HG03045 (cell line): ENCODE measurements at regions not wholly inside any gene's neighbourhood (a gene's known extent, or its start where the extent isn't known, plus 50 kb on each side); places are given as distances from the start of the nearest gene placed in this dataset.
"Not testable (repeated sequence)": the region's sequence is repeated elsewhere in the genome, so short reads cannot be mapped to it uniquely, and the experiment has no call there.

ENCODE experiments used
- ATAC-seq: cut with Tn5 transposase; IDR thresholded peaks from one replicate; pipeline ENCODE4 v1.9.1; 2021; ENCODE audit warnings: mild to moderate bottlenecking, moderate library complexity; ENCODE audit not compliant: unreplicated experiment

DNA sequence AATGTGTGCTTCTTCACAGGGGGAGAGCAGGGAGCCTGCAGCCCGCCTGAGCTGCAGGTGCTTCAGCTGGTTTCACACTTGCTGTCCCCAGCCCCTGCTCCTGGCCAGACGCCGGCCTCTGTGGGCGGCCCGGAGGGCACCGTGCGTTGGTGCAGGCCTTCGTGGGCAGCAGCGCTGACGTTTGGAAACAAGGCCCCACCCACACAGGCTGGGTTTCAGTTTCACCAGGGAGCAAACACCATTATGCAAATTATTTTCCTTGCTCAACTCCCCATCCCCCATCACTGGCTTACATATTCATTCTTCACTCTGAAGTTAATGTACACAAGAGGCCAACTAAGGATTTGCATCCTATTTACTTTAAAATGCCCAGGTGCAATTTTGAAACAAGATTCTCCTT, 343.2 kb downstream of the BCL2L11 start:
- ATAC-seq = peak; percentile 88

DNA sequence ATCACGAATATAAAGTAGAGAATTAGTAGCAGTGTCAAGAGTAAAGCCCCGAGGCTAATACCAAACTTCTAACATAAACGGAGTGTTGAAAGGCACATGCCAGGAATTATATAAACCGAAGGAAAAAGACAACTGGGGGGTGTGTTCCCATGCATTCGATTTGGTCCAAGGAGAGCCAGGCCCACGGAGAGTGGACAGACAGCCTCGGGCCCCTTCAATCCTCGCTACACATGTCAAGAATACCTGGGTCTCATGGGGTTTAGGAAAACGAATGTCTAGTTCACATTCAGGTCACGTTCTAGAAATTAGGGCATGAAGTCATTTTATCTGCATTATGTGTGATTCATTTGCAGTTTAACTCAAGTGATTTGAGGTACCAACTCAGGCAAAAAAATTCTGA, 343.7 kb downstream of the BCL2L11 start:
- not testable (repeated sequence) for ATAC-seq

DNA sequence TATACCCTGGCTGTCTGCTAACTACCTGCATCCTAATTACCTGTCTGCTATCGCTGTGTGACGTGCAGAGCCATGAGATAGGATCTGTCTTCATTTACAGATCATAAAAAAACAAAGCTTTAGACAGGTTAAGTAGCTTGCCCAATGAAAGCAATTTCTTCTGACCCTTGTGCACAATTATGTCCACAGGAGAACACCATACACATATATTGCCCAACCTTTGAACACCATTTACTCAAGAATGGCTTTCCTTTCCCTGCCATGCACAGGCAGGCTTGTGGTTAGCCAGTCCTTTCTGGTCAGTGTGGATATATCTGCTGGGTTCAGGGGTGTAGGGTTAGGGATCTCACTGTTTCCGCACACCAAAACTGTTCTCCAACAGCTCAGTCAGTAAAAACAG, 344.8 kb downstream of the BCL2L11 start:
- not testable (repeated sequence) for ATAC-seq

DNA sequence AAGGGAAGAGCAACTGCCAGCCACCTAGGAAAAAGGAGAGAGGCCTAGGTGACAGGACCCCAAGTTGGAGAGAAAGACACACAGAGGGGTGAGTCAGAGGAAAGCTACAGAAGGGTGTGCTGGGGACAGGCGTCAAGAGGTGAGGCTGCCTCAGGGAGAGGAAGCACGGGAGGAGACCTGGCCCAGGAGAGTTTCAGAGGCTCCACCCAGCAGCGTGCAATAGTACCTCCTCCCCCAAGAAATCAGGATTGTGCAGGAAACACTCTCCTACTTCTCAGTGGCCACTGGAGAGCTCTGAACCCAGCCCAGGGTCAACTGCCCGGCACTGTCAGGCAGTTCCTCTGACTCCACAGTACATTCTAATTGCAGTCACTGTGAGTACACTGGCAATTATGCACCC, 346.0 kb downstream of the BCL2L11 start:
- ATAC-seq = not testable (repeated sequence)

DNA sequence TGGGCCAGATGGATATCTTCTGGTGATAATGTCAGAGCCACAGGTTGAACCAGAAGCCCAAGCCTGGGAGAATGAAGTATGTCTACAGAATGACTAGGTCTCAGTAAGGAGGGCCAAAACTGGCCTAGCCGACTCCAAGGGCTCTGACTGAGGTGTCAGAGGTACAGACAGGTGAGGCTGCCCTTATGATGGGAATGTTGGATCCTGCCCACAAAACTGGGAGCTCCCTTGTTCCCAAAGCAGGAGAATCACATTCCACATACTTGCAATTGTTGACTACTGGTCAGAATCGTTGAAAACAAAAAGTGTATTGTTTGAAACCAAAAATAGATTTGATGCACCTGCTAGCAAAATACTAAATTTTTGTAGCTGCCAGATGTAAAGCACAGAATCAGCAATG, 350.2 kb downstream of the BCL2L11 start:
- not testable (repeated sequence) for ATAC-seq

DNA sequence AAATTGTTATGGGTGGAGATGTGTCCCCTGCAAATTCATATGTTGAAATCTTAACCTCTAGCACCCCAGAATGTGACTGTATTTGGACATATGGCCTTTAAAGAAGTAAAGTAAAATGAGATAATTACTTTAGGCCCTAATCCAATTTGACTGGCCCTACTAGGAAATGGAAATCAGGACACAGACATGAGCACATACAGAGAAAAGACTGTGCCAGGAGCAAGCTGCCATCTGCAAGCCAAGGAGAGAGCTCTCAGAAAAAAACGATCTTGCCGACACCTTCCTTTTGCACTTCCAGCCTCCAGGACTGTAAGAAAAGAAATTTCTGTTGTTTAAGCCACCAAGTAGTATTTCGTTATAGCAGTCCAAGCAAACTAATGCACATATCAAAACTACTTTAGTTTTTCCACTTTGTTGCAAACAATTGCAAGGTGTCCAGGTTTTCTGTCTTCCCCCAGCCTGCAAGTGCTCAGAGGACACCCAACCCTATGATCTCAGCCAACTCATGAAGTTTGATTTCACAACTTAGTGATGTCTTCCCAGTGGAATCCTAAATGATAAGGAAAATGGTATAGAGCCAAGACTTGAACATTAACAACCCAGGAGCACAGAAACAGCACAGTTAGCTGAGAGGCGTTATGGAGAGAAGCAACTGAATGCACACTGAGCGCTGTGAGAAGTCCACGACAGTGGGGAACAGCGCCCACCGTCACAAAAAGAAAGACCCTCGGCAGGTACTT, 351.2 kb downstream of the BCL2L11 start:
- ATAC-seq = not testable (repeated sequence)

DNA sequence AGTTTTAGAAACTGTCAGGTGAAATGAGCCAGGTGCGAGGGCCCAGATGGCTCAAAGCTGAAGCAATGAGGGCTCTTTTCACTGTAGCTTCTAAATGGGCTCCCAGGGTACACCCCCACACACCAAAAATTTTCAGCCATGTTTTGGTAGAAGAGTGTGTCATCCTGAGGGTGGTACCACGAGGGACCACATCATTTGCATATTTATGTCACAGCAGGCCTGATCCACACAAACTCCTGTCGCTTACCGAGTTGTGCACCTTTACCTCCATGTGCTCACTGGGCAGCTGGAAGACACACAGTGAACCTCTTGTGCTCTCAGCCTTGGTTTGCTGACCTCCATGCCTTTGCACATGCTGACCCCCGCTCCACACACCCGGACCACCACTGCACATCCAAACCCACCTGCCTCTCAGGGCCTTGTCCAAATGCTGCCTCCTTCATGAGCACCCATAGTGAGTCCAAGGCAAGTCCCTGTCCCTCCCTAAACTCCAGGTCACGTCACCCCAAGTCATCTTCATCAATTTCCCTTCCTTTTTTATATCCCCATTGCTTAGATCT, 352.2 kb downstream of the BCL2L11 start:
- not testable (repeated sequence) for ATAC-seq

DNA sequence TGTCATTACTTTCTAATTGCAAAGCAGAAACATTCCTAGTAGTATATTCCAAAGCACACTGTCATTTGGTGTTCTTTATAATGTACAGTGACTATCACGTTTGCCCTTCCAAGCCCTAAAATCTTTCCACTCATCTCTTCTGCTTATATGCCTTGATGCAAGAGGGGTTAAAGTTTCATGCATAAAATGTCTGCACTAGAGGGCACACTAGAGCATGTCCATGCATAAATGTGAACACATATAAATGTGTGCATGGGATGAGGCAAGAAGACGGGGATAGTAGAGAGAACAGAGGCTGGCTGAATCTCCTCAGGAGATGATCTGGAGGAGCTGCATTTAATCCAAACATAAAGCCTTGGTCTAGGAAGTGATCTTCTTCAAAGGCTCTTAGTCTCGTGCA, 352.8 kb downstream of the BCL2L11 start:
- not testable (repeated sequence) for ATAC-seq

DNA sequence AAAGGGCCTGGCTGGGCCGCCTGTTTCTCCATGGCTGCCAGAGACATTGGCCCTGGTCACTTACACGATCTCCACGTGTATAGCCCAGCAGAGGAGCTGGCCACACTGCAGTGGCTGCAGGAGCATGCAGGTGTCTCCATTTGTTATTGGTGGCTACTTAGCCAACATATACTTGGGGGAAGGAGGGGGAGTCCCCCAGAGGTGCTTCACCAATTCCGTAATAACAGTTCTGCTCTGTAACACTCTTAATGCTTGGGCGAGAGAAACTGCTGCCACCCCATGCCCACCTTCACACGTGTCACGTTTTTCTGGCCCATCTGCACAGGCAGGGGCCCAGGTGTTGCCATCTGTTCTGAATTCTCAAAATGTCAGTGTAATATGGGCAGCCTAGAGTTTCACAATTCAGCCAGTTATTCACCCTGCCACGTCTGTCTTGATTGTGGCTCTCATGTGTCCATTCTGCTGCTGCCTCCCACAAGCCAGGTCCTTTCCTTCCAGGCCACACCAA, 353.5 kb downstream of the BCL2L11 start:
- not testable (repeated sequence) for ATAC-seq

DNA sequence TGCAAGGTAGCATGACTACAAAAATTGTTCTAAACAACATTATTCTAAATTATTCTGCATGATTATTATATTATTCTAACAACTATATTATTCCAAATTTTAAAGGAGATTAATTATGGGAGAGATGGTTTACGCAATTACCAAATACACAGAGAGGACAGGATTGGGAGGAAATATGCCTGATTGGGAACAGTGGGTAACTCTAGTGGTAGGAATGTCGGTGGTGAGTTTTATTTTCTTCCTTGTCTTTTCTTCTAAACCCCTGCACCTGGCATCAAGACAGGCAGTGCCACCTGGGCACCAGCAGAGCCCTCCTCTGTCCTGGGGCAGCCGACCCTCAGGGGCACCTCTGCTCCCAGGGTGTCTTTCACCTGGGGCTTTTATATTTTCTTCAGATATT, 357.6 kb downstream of the BCL2L11 start:
- ATAC-seq = not testable (repeated sequence)

DNA sequence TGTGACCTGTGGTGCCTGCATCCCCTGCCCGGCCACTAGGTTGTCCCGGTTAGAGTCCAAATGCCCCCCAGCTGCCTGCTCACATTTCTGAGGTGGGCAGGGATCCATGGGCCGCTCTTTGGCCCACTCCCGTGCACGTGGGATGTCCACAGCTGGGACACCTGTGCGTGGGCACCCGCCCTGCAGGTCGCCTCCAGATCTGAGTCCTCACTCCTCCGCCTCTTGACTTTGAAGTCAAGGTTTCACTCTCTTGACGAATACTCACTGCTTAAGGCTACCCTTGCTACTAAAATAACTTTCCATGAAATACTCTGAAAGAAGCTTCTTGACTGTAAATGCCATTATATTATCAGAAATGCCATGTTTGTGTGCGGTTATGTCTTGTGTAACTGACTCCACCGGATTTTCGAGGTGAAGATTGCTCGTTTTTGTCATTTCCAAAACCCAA, 358.2 kb downstream of the BCL2L11 start:
- ATAC-seq = peak; percentile 53

DNA sequence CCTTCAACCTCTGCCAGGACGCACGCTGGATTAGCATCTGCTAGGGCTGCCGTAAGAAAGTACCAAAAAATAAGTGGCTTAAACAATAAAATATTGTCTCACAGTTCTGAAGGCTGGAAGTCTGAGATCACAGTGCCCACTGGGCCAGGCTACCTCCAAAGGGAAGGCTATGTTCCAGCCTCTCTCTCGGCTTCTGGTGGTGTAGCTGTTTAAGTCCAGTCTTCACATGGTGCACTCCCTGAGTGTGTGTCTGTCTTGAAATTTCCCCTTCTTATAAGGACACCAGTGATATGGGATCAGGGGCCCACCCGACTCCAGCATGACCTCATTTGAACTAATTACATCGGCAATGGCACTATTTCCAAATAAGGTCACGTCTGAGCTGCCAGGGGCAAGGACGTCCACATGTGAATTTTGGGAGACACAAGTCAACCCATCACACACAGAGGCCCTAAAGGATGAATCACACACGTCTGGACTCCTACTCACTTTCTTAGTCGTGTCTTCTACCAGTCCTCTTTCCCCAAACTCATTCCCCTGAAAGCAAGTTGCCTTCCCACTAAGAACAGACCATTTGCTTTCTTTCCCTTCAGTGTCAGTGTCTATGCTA, 359.4 kb downstream of the BCL2L11 start:
- not testable (repeated sequence) for ATAC-seq

DNA sequence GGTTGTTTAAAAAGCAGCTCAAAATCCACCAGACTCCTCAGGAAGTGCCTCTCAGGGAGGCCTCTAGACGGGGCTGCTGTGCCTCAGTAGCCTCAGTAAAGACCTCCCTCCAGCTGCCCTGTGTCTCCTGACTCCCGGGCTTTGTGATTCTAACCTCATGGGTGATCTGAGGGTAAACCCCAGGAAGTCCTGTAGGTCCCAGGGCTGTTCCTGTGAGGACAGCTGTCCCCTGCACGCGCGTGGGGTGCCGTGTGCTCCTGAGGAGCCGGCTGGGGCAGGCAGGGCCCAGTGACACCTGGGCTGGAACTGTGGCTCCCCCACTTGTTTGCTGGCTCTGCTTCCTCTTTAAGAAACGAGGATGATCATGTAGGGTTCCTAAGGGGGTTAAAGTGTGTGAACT, 359.9 kb downstream of the BCL2L11 start:
- ATAC-seq = not testable (repeated sequence)

DNA sequence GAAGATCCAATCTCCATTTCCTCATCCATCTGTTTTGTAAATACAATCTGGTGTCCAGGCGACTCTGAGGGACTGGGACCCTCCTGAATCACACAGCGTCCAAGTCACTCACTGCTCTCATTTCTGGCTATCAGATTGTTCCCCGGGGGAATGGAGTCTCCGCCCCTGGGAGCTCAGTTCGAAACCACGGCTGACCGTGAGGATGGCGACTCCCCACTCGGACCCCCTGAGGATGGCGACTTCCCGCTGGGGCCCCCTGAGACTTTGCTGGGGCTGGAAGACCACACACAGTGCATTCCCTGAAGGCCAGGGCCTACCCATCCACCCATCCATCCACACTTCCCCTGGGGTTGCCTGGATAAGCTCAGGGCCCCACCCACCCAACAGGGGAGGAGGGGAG, 360.5 kb downstream of the BCL2L11 start:
- not testable (repeated sequence) for ATAC-seq

DNA sequence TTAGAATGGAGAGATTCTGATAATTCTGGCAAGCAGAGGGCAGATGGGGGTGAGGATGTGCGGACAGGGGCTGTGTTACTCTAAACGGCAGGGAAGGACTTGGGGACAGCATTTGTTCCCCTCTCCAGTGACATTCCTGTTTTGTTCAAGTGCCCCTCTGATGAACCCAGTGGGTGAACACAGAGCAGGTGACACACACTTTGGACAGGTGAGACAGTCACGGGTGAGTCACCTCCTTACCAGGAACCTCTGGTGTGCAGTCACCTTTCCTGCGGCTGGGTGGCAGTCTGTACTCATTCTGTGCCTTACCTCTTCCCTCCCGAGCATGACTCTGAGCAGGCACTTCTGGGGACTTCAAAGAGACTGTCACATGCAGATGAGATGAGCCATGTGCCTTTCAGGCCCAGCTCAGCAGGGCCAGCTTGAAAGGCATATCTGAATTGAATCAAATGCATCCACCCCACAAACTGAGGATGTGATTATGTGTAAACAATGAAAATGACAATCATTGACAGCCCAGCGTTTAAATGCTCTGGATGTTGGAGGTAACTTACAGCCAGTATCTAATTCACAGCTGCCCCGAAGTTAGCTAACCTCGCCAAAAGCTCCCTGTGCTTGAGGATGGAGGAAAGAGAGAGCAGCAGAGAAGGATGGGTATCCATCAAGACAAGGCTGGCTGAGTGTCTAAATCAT, 362.4 kb downstream of the BCL2L11 start:
- peak; percentile 52 for ATAC-seq

DNA sequence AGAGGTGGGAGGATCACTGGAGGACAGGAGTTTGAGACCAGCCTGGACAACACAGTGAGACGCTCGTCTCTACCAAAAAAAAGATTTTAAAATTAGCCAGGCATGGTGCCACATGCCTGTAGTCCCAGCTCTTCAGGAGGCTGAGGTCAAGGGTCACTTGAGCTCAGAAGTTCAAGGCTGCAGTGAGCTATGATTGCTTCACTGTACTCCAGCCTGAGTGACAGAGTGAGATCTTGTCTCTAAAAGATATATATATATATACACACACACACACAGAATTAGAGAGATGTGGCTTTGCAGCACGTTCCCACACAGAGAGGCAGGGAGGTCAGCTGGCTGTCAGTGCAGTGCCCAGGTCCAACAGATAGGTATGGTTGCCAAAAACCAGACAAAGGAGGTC, 363.4 kb downstream of the BCL2L11 start:
- not testable (repeated sequence) for ATAC-seq

DNA sequence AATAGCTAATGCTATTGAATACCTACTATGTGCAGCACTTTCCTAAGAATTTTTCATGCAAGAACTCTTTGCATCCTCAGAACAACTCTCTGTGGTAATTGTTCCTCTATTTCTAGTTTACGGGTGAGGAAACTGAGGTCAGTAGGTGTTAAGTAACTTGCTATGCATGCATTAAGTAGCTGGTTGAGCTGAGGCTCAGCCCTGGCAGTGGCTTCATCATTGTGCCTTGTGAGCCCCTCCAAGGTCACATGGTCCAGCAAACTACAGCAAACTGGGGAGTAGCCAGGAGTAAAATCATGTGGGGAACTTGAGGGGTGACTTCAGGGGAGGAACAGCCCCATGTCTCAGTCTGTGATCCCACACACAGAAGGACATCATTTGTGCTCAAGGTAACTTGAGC, 365.2 kb downstream of the BCL2L11 start:
- not testable (repeated sequence) for ATAC-seq

DNA sequence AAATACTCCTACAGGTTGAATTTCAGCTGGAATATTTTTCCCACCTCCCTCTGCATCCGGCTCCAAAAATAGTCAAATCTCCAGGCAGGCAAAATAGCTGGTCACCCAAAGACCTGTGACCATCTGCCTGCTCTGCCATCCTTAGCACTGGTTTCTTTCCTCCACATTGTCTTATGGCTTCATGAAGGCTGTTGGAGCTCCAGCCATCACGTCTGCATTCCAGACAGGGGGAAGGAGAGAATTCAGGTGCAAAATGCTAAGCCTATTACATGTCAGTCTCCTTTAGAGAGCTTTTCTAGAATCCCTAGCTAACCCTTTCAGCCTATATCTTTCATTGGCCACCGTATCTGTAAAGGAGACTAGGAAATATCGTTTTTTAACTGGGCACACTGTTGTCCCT, 367.7 kb downstream of the BCL2L11 start:
- ATAC-seq = not testable (repeated sequence)

DNA sequence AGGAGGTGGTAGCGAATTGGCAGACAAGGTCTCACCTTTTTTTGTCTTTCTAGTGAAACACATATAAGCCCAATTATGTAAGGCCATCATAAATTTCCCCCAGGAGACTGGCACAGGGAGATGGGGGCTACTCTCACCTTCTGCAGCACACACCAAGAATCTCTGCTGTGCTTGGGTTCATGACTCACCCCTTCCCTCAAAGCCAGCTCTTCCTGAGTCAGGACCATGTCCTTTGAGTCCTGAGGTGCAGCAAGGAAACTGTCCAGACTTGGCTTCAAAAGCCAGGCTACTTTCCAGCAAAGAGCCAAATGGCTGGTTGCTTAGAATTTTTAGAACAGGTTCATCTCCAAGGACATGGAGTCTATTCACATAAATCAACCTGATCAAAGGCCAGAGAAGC, 368.7 kb downstream of the BCL2L11 start:
- ATAC-seq = not testable (repeated sequence)

DNA sequence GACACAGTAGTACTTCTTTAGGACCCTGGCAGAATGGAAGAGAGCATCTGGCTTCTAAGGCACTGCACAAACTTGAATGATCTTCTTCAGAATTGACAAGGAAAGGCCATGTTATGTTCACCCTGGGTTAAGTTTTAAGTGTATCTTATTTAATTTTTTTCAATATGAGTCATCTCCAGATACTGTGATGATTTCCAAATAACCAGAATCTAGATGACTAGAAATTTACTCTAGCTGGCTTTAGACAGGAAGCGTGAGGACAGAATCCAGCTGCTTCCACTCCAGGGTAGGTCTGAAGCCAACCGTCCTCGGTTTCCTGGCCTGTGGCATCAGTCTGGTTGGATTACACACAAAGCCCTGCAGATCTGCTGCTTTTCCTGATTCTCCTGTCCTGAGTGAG, 370.5 kb downstream of the BCL2L11 start:
- ATAC-seq = not testable (repeated sequence)

DNA sequence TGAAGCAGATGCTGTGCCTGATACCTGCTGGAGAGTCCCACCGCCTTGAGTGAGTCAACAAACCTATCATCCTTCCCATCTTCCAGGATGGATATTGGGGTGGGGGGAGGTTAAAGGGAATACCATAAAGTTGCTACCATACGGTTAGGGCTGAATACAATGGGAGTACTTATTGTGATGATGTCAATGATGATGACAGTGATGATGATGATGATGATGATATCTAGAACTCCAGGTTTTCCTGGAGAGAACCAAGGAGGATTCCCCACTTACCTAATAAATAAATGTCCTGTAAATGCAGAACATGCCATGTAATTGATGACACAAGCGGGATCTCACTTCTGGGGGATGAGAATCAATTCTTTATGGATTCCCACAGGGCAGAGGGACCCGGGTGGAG, 370.9 kb downstream of the BCL2L11 start:
- not testable (repeated sequence) for ATAC-seq
